ENCODE measurements at regions not wholly inside any gene's neighbourhood (a gene's known extent, or its start where the extent isn't known, plus 50 kb on each side); places are given as distances from the start of the nearest gene placed in this dataset.

GRCh38 chr12:127657036-127657435, 609.9 kb upstream of the TMEM132C start:
- H3K27me3 ChIP-seq (ENCODE audit: insufficient read depth, low read length) = no peaks in the 10 kb centered on the region
- no peaks in the 10 kb centered on the region for H3K36me3 ChIP-seq (ENCODE audit: insufficient read depth, low read length)
- no peaks in the 10 kb centered on the region for H3K4me1 ChIP-seq (ENCODE audit: insufficient read depth, low read length)
- no peaks in the 10 kb centered on the region for H3K9me3 ChIP-seq (ENCODE audit: low read length)
- no peak overlapping the region for H2AFZ ChIP-seq (ENCODE audit: low read depth, low read length)
- no peak overlapping the region for H3K4me3 ChIP-seq (ENCODE audit: low read length)

- Histone ChIP-seq H2AFZ (ENCODE audit: low read depth, low read length) (no peak overlapping the region), H3K4me1 (ENCODE audit: insufficient read depth, low read length) (no peaks in the 10 kb centered on the region), H3K9me3 (ENCODE audit: low read length) (no peaks in the 10 kb centered on the region), H3K27me3 (ENCODE audit: insufficient read depth, low read length) (no peaks in the 10 kb centered on the region), H3K4me3 (ENCODE audit: low read length) (no peak overlapping the region), H3K36me3 (ENCODE audit: insufficient read depth, low read length) (no peaks in the 10 kb centered on the region)
Measured at GRCh38 chr12:127660961-127661360, 606.0 kb upstream of the TMEM132C start.

- no peaks in the 10 kb centered on the region for H3K36me3 ChIP-seq (ENCODE audit: insufficient read depth, low read length)
- H3K27me3 ChIP-seq (ENCODE audit: insufficient read depth, low read length) = no peaks in the 10 kb centered on the region
- no peak overlapping the region for H3K4me3 ChIP-seq (ENCODE audit: low read length)
- H3K9me3 ChIP-seq (ENCODE audit: low read length) = no peaks in the 10 kb centered on the region
- no peaks in the 10 kb centered on the region for H3K4me1 ChIP-seq (ENCODE audit: insufficient read depth, low read length)
- H2AFZ ChIP-seq (ENCODE audit: low read depth, low read length) = no peak overlapping the region
Measured at GRCh38 chr12:127663716-127664115, 603.3 kb upstream of the TMEM132C start.

- Histone ChIP-seq H3K27me3 (ENCODE audit: insufficient read depth, low read length) (no peaks in the 10 kb centered on the region), H3K9me3 (ENCODE audit: low read length) (no peaks in the 10 kb centered on the region), H2AFZ (ENCODE audit: low read depth, low read length) (no peak overlapping the region), H3K4me3 (ENCODE audit: low read length) (no peak overlapping the region), H3K36me3 (ENCODE audit: insufficient read depth, low read length) (no peaks in the 10 kb centered on the region), H3K4me1 (ENCODE audit: insufficient read depth, low read length) (no peaks in the 10 kb centered on the region)
Measured at GRCh38 chr12:127664901-127665300, 602.1 kb upstream of the TMEM132C start.

GRCh38 chr12:127667131-127667685, 599.8 kb upstream of the TMEM132C start:
- no peak overlapping the region for H2AFZ ChIP-seq (ENCODE audit: low read depth, low read length)
- H3K27me3 ChIP-seq (ENCODE audit: insufficient read depth, low read length) = no peaks in the 10 kb centered on the region
- no peaks in the 10 kb centered on the region for H3K36me3 ChIP-seq (ENCODE audit: insufficient read depth, low read length)
- no peak overlapping the region for H3K4me3 ChIP-seq (ENCODE audit: low read length)
- no peaks in the 10 kb centered on the region for H3K9me3 ChIP-seq (ENCODE audit: low read length)
- no peaks in the 10 kb centered on the region for H3K4me1 ChIP-seq (ENCODE audit: insufficient read depth, low read length)

GRCh38 chr12:127670294-127670693, 596.7 kb upstream of the TMEM132C start:
- Histone ChIP-seq H3K4me3 (ENCODE audit: low read length) (no peak overlapping the region), H3K36me3 (ENCODE audit: insufficient read depth, low read length) (no peaks in the 10 kb centered on the region), H3K27me3 (ENCODE audit: insufficient read depth, low read length) (no peaks in the 10 kb centered on the region), H2AFZ (ENCODE audit: low read depth, low read length) (no peak overlapping the region), H3K9me3 (ENCODE audit: low read length) (no peaks in the 10 kb centered on the region), H3K4me1 (ENCODE audit: insufficient read depth, low read length) (no peaks in the 10 kb centered on the region)

GRCh38 chr12:127670796-127671195, 596.2 kb upstream of the TMEM132C start:
- Histone ChIP-seq H3K4me3 (ENCODE audit: low read length) (no peak overlapping the region), H3K36me3 (ENCODE audit: insufficient read depth, low read length) (no peaks in the 10 kb centered on the region), H3K4me1 (ENCODE audit: insufficient read depth, low read length) (no peaks in the 10 kb centered on the region), H3K9me3 (ENCODE audit: low read length) (no peaks in the 10 kb centered on the region), H2AFZ (ENCODE audit: low read depth, low read length) (no peak overlapping the region), H3K27me3 (ENCODE audit: insufficient read depth, low read length) (no peaks in the 10 kb centered on the region)

- Histone ChIP-seq H3K36me3 (ENCODE audit: insufficient read depth, low read length) (no peaks in the 10 kb centered on the region), H3K4me3 (ENCODE audit: low read length) (no peak overlapping the region), H3K4me1 (ENCODE audit: insufficient read depth, low read length) (no peaks in the 10 kb centered on the region), H3K9me3 (ENCODE audit: low read length) (no peaks in the 10 kb centered on the region), H2AFZ (ENCODE audit: low read depth, low read length) (no peak overlapping the region), H3K27me3 (ENCODE audit: insufficient read depth, low read length) (no peaks in the 10 kb centered on the region)
Measured at GRCh38 chr12:127675936-127676335, 591.0 kb upstream of the TMEM132C start.

- Histone ChIP-seq H3K4me3 (ENCODE audit: low read length) (no peak overlapping the region), H3K9me3 (ENCODE audit: low read length) (no peaks in the 10 kb centered on the region), H2AFZ (ENCODE audit: low read depth, low read length) (no peak overlapping the region), H3K27me3 (ENCODE audit: insufficient read depth, low read length) (no peaks in the 10 kb centered on the region), H3K36me3 (ENCODE audit: insufficient read depth, low read length) (no peaks in the 10 kb centered on the region), H3K4me1 (ENCODE audit: insufficient read depth, low read length) (no peaks in the 10 kb centered on the region)
Measured at GRCh38 chr12:127677537-127678131, 589.3 kb upstream of the TMEM132C start.

- Histone ChIP-seq H2AFZ (ENCODE audit: low read depth, low read length) (no peak overlapping the region), H3K36me3 (ENCODE audit: insufficient read depth, low read length) (no peaks in the 10 kb centered on the region), H3K4me3 (ENCODE audit: low read length) (no peak overlapping the region), H3K4me1 (ENCODE audit: insufficient read depth, low read length) (no peaks in the 10 kb centered on the region), H3K9me3 (ENCODE audit: low read length) (no peaks in the 10 kb centered on the region), H3K27me3 (ENCODE audit: insufficient read depth, low read length) (no peaks in the 10 kb centered on the region)
Measured at GRCh38 chr12:127678945-127679344, 588.0 kb upstream of the TMEM132C start.

GRCh38 chr12:127680516-127680915, 586.5 kb upstream of the TMEM132C start:
- Histone ChIP-seq H3K4me1 (ENCODE audit: insufficient read depth, low read length) (no peaks in the 10 kb centered on the region), H3K36me3 (ENCODE audit: insufficient read depth, low read length) (no peaks in the 10 kb centered on the region), H3K9me3 (ENCODE audit: low read length) (no peaks in the 10 kb centered on the region)

GRCh38 chr12:127681151-127681754, 585.7 kb upstream of the TMEM132C start:
- no peaks in the 10 kb centered on the region for H3K9me3 ChIP-seq (ENCODE audit: low read length)
- no peaks in the 10 kb centered on the region for H3K36me3 ChIP-seq (ENCODE audit: insufficient read depth, low read length)
- no peaks in the 10 kb centered on the region for H3K27me3 ChIP-seq (ENCODE audit: insufficient read depth, low read length)
- H3K4me3 ChIP-seq (ENCODE audit: low read length) = no peak overlapping the region
- H2AFZ ChIP-seq (ENCODE audit: low read depth, low read length) = no peak overlapping the region
- no peaks in the 10 kb centered on the region for H3K4me1 ChIP-seq (ENCODE audit: insufficient read depth, low read length)

More at GRCh38 chr12:127680516-127680915, 586.5 kb upstream of the TMEM132C start:
- no peaks in the 10 kb centered on the region for H3K27me3 ChIP-seq (ENCODE audit: insufficient read depth, low read length)
- H2AFZ ChIP-seq (ENCODE audit: low read depth, low read length) = no peak overlapping the region
- no peak overlapping the region for H3K4me3 ChIP-seq (ENCODE audit: low read length)

GRCh38 chr12:127685491-127685890, 581.5 kb upstream of the TMEM132C start:
- Histone ChIP-seq H3K36me3 (ENCODE audit: insufficient read depth, low read length) (no peaks in the 10 kb centered on the region), H3K4me3 (ENCODE audit: low read length) (no peak overlapping the region), H3K4me1 (ENCODE audit: insufficient read depth, low read length) (no peaks in the 10 kb centered on the region), H3K27me3 (ENCODE audit: insufficient read depth, low read length) (no peaks in the 10 kb centered on the region), H3K9me3 (ENCODE audit: low read length) (no peaks in the 10 kb centered on the region), H2AFZ (ENCODE audit: low read depth, low read length) (no peak overlapping the region)

- Histone ChIP-seq H3K4me1 (ENCODE audit: insufficient read depth, low read length) (no peaks in the 10 kb centered on the region), H3K27me3 (ENCODE audit: insufficient read depth, low read length) (no peaks in the 10 kb centered on the region), H3K9me3 (ENCODE audit: low read length) (no peaks in the 10 kb centered on the region), H3K4me3 (ENCODE audit: low read length) (no peak overlapping the region), H3K36me3 (ENCODE audit: insufficient read depth, low read length) (no peaks in the 10 kb centered on the region), H2AFZ (ENCODE audit: low read depth, low read length) (no peak overlapping the region)
Measured at GRCh38 chr12:127685931-127686330, 581.0 kb upstream of the TMEM132C start.
